Erythroblast (primary cell): ENCODE measurements at regions not wholly inside any gene's neighbourhood (a gene's known extent, or its start where the extent isn't known, plus 50 kb on each side); places are given as distances from the start of the nearest gene placed in this dataset.

Experiments used
- GATA1 ChIP-seq: IDR thresholded peaks from 2 replicates; pipeline ENCODE4 v1.6.1; 2011; ENCODE audit warnings: low read depth, mild to moderate bottlenecking, control low read depth, low read length, moderate library complexity
- POLR2A ChIP-seq: IDR thresholded peaks from 2 replicates; pipeline ENCODE4 v1.6.1; 2011; ENCODE audit warnings: mild to moderate bottlenecking, low read length

DNA sequence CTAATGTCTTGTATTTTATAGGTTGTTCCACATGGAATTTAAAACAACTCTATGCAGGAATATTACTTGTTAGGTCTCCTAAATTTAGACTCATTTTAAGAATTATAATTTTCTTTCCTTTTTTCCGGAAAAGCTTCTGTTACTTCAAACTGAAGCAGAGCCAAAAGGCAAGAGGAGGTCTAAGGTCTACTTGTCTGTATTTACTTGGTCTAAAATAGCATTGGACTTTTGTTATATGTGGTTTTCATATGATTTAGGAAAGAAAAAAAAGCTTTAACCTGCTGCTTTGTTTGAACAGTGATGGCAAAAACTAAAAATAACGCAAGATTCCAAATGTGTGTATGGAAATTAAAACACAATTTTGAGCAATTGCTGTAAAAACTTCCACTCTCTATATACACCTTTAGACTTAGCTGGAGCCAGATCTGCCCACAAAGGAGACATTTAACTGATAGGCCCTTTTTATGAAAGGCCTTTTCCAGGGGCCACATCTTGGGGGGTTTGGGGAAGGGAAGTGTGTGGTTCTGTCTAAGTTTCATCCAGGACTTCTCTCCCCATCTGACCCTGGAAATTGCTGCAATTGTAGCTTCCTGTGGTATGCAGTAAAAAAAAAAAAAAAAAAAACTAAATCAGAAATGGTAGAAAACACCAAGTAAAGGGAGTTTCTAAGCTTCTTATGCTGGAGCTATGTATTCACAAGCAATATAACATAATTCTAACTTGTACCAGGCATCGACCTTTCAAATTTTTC is 307.7 kb upstream of the MEF2C start:
- TF ChIP-seq POLR2A, result no peak
- TF ChIP-seq GATA1, result no peak
